ENCODE measurements at regions not wholly inside any gene's neighbourhood (a gene's known extent, or its start where the extent isn't known, plus 50 kb on each side); places are given as distances from the start of the nearest gene placed in this dataset.

GRCh38 chr16:76656994-76657393, 379.8 kb downstream of the CNTNAP4 start:
- TF ChIP-seq POLR2A (IDR thresholded peaks at IDR 0.05) (no peak), CTCF (IDR thresholded peaks at IDR 0.05) (no peak), POLR2AphosphoS5 (IDR thresholded peaks at IDR 0.05) (no peak)

Data from breast epithelium (tissue), 3 donors.